WTC11 (cell line): ENCODE measurements at regions not wholly inside any gene's neighbourhood (a gene's known extent, or its start where the extent isn't known, plus 50 kb on each side); places are given as distances from the start of the nearest gene placed in this dataset.
"Not testable (repeated sequence)": the region's sequence is repeated elsewhere in the genome, so short reads cannot be mapped to it uniquely, and the experiment has no call there.

ENCODE experiments used
- ATAC-seq: fragments of 200-7000 bp; cut with Tn5 transposase; 2 replicates; pipeline ENCODE4 v1.10.0; 2021; ENCODE audit warnings: mild to moderate bottlenecking, moderate library complexity
- CTCF ChIA-PET: fragments of 300-600 bp; sonication (Branson Sonifier 250); formaldehyde crosslinking; loops from one replicate; lab custom pipeline; 2021; ENCODE audit warnings: antibody characterized with exemption; lab: Charles Lee
- POLR2A ChIA-PET: fragments of 350-600 bp; sonication (Branson Sonifier 250); formaldehyde crosslinking; loops from one replicate; lab custom pipeline; 2021; ENCODE audit warnings: antibody characterized with exemption; lab: Charles Lee
- DNase-seq: peaks from one replicate; pipeline ENCODE4 v3.0.0; 2021; ENCODE audit warnings: low spot score
- H3K27ac Mint-ChIP-seq: 2 replicates; pipeline ENCODE4 v1.8.0; 2021; ENCODE audit warnings: mixed read lengths
- H3K27me3 Mint-ChIP-seq: 2 replicates; pipeline ENCODE4 v1.8.0; 2021; ENCODE audit warnings: low read depth, mild to moderate bottlenecking, moderate library complexity, mixed read lengths
- H3K36me3 Mint-ChIP-seq: 2 replicates; pipeline ENCODE4 v1.8.0; 2021; ENCODE audit warnings: mixed read lengths
- H3K4me1 Mint-ChIP-seq: 2 replicates; pipeline ENCODE4 v1.8.0; 2022; ENCODE audit warnings: mixed read lengths
- H3K4me3 Mint-ChIP-seq: 2 replicates; pipeline ENCODE4 v1.8.0; 2021; ENCODE audit warnings: mild to moderate bottlenecking, moderate library complexity, mixed read lengths
- H3K9me3 Mint-ChIP-seq: 2 replicates; pipeline ENCODE4 v1.8.0; 2021; ENCODE audit warnings: mixed read lengths
- AFF4 ChIP-seq: sonication (generic); formaldehyde crosslinking; IDR thresholded peaks from 2 replicates; pipeline ENCODE4 v1.8.1; 2023; ENCODE audit warnings: mild to moderate bottlenecking, missing genetic modification reagents, borderline replicate concordance
- CREM ChIP-seq: sonication (generic); formaldehyde crosslinking; IDR thresholded peaks from 2 replicates; pipeline ENCODE4 v1.8.1; 2022; ENCODE audit warnings: mild to moderate bottlenecking, missing genetic modification reagents, moderate library complexity
- ESRRA ChIP-seq: sonication (generic); formaldehyde crosslinking; IDR thresholded peaks from 2 replicates; pipeline ENCODE4 v1.8.1; 2022; ENCODE audit warnings: mild to moderate bottlenecking, missing genetic modification reagents, borderline replicate concordance
- ETV6 ChIP-seq: sonication (generic); formaldehyde crosslinking; IDR thresholded peaks from 2 replicates; pipeline ENCODE4 v1.8.1; 2022; ENCODE audit warnings: mild to moderate bottlenecking, missing genetic modification reagents
- JAZF1 ChIP-seq: fragments of 250-450 bp; sonication (Bioruptor Pico); IDR thresholded peaks from 2 replicates; pipeline ENCODE4 v1.9.0; 2021; ENCODE audit warnings: moderate library complexity, mild to moderate bottlenecking, inconsistent platforms
- KAT7 ChIP-seq: sonication (generic); formaldehyde crosslinking; IDR thresholded peaks from 2 replicates; pipeline ENCODE4 v1.8.1; 2023; ENCODE audit warnings: missing genetic modification reagents, mild to moderate bottlenecking, borderline replicate concordance
- MAX ChIP-seq: sonication (generic); formaldehyde crosslinking; IDR thresholded peaks from 2 replicates; pipeline ENCODE4 v1.8.0; 2022; ENCODE audit warnings: mild to moderate bottlenecking, missing genetic modification reagents
- NR3C1 ChIP-seq: sonication (generic); formaldehyde crosslinking; conservative IDR thresholded peaks from 2 replicates; pipeline ENCODE4 v1.8.1; 2023; ENCODE audit warnings: low read depth, mild to moderate bottlenecking, missing genetic modification reagents
- SOX15 ChIP-seq: fragments of 250-450 bp; sonication (Bioruptor Pico); IDR thresholded peaks from 2 replicates; pipeline ENCODE4 v1.9.0; 2021; ENCODE audit warnings: mild to moderate bottlenecking
- ZNF219 ChIP-seq: sonication (generic); formaldehyde crosslinking; IDR thresholded peaks from 2 replicates; pipeline ENCODE4 v1.8.0; 2023; ENCODE audit warnings: missing genetic modification reagents, mild to moderate bottlenecking, borderline replicate concordance
- ZNF396 ChIP-seq: fragments of 250-450 bp; sonication (Bioruptor Pico); IDR thresholded peaks from 2 replicates; pipeline ENCODE4 v1.8.0; 2021; ENCODE audit warnings: mild to moderate bottlenecking, moderate library complexity, borderline replicate concordance
- ZNF425 ChIP-seq: fragments of 250-450 bp; sonication (Bioruptor Pico); conservative IDR thresholded peaks from 2 replicates; pipeline ENCODE4 v1.9.0; 2021; ENCODE audit warnings: mild to moderate bottlenecking
- ZSCAN18 ChIP-seq: fragments of 250-450 bp; sonication (Bioruptor Pico); IDR thresholded peaks from 2 replicates; pipeline ENCODE4 v2.1.2; 2022; ENCODE audit warnings: mild to moderate bottlenecking, moderate library complexity
- TF ChIP-seq, protein P1 (sequence below): fragments of 250-450 bp; sonication (Bioruptor Pico); IDR thresholded peaks from 2 replicates; pipeline ENCODE4 v1.9.0; 2021; ENCODE audit warnings: mild to moderate bottlenecking
- TF ChIP-seq, protein P2 (sequence below): sonication (generic); formaldehyde crosslinking; IDR thresholded peaks from 2 replicates; pipeline ENCODE4 v1.8.1; 2022; ENCODE audit warnings: low read depth, missing genetic modification reagents, borderline replicate concordance

- TF ChIP-seq AFF4 (CRISPR knock-in tag), result no peak
- TF ChIP-seq ZSCAN18 (CRISPR knock-in tag), result no peak
- TF ChIP-seq ESRRA (CRISPR knock-in tag), result no peak
- TF ChIP-seq CREM, result no peak
- TF ChIP-seq, protein P1, sequence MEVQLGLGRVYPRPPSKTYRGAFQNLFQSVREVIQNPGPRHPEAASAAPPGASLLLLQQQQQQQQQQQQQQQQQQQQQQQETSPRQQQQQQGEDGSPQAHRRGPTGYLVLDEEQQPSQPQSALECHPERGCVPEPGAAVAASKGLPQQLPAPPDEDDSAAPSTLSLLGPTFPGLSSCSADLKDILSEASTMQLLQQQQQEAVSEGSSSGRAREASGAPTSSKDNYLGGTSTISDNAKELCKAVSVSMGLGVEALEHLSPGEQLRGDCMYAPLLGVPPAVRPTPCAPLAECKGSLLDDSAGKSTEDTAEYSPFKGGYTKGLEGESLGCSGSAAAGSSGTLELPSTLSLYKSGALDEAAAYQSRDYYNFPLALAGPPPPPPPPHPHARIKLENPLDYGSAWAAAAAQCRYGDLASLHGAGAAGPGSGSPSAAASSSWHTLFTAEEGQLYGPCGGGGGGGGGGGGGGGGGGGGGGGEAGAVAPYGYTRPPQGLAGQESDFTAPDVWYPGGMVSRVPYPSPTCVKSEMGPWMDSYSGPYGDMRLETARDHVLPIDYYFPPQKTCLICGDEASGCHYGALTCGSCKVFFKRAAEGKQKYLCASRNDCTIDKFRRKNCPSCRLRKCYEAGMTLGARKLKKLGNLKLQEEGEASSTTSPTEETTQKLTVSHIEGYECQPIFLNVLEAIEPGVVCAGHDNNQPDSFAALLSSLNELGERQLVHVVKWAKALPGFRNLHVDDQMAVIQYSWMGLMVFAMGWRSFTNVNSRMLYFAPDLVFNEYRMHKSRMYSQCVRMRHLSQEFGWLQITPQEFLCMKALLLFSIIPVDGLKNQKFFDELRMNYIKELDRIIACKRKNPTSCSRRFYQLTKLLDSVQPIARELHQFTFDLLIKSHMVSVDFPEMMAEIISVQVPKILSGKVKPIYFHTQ (CRISPR knock-in tag), result no peak
Observed at GRCh38 chr7:96921771-96922170, 83.6 kb upstream of the DLX6 start (continued).

DNA sequence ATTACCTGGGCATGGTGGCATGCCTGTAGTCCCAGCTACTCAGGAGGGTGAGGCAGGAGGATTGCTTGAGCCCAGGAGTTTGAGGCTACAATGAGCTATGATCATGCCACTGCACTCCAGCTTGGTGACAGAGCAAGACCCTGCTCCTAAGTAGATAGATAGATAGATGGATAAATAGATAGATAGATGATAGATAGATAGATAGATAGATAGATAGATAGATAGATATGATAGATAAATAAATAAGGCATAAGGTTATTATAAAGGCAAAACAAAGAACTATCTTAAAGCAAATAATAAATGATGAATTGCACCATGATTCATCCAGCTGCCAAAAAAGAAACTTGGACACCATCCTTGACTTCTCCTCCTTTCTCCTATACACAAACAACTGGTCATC, 82.0 kb upstream of the DLX6 start:
- H3K36me3 Mint-ChIP-seq, H3K27ac Mint-ChIP-seq, ATAC-seq, DNase-seq, H3K9me3 Mint-ChIP-seq, H3K4me3 Mint-ChIP-seq, CTCF ChIA-PET, H3K27me3 Mint-ChIP-seq: not testable (repeated sequence)
- H3K4me1 Mint-ChIP-seq, result peaks cover 19% of the 10 kb centered on the region
- POLR2A ChIA-PET, result interaction anchor here (1.3 kb wide), 1 partner anchor 9 kb away, joined by 3 read pairs; no protein-coding TSS in a partner anchor

DNA sequence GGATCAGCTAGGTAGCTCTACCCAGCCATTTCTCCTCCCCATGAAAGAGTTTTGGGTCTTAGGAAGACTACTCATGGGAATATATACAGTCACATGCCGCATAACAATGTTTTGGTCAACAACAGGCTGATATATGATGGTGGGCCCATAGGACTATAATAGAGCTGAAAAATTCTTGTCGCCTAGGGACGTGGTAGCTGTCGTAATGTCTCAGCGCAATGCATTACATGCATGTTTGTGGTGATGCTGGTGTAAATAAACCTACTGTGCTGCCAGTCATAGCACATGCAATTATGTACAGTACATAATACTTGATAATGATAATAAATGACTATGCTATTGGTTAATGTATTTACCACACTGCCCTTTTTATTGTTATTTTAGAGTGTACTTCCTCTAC, 78.2 kb upstream of the DLX6 start:
- no peak for ATAC-seq
- POLR2A ChIA-PET, result no interaction called here
- H3K4me1 Mint-ChIP-seq, result no peaks in the 10 kb centered on the region
- H3K36me3 Mint-ChIP-seq, result no peaks in the 10 kb centered on the region
- no peaks in the 10 kb centered on the region for H3K9me3 Mint-ChIP-seq
- no peak for TF ChIP-seq SOX15
- no peak for TF ChIP-seq ZSCAN18 (CRISPR knock-in tag)
- TF ChIP-seq NR3C1, result no peak
- TF ChIP-seq MAX (CRISPR knock-in tag), result no peak
- TF ChIP-seq ZNF219 (CRISPR knock-in tag), result no peak
- CTCF ChIA-PET, result no interaction called here
- DNase-seq, result no peak
- H3K4me3 Mint-ChIP-seq, result no peak overlapping the region
- no peak overlapping the region for H3K27ac Mint-ChIP-seq
- peaks cover 6% of the 10 kb centered on the region for H3K27me3 Mint-ChIP-seq

DNA sequence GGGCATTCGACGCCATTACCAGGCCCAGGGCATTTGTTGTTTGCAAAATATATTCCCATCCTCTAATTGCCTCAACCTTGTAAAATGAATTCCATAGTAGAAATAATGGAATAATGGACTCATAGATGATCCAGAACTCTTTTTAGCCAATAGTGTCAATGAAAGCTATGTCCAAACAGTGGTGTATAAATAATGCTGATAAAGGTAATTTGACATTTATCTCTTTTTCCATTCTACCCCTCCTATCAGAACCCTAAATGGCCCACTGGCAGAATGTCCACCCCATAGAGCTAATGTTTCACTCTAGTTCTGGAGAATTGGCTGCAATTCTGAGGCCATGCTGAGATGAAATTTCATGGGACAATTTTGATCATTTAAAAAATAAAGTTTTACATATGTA, 76.4 kb upstream of the DLX6 start:
- POLR2A ChIA-PET, result no interaction called here
- no peaks in the 10 kb centered on the region for H3K9me3 Mint-ChIP-seq
- no peaks in the 10 kb centered on the region for H3K4me1 Mint-ChIP-seq
- ATAC-seq (no peak), DNase-seq (no peak)
- TF ChIP-seq, protein P2, sequence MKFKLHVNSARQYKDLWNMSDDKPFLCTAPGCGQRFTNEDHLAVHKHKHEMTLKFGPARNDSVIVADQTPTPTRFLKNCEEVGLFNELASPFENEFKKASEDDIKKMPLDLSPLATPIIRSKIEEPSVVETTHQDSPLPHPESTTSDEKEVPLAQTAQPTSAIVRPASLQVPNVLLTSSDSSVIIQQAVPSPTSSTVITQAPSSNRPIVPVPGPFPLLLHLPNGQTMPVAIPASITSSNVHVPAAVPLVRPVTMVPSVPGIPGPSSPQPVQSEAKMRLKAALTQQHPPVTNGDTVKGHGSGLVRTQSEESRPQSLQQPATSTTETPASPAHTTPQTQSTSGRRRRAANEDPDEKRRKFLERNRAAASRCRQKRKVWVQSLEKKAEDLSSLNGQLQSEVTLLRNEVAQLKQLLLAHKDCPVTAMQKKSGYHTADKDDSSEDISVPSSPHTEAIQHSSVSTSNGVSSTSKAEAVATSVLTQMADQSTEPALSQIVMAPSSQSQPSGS (CRISPR knock-in tag), result no peak
- no peak for TF ChIP-seq JAZF1 (CRISPR knock-in tag)
- TF ChIP-seq ETV6 (CRISPR knock-in tag), result no peak
- TF ChIP-seq KAT7 (CRISPR knock-in tag), result no peak
- TF ChIP-seq ZNF425 (CRISPR knock-in tag), result no peak
- TF ChIP-seq ZNF396 (CRISPR knock-in tag), result no peak
- H3K36me3 Mint-ChIP-seq, result no peaks in the 10 kb centered on the region
- CTCF ChIA-PET, result no interaction called here
- peaks cover 4% of the 10 kb centered on the region for H3K27me3 Mint-ChIP-seq
- H3K4me3 Mint-ChIP-seq, result no peak overlapping the region
- no peak overlapping the region for H3K27ac Mint-ChIP-seq
